ENCODE measurements at regions not wholly inside any gene's neighbourhood (a gene's known extent, or its start where the extent isn't known, plus 50 kb on each side); places are given as distances from the start of the nearest gene placed in this dataset.

DNA sequence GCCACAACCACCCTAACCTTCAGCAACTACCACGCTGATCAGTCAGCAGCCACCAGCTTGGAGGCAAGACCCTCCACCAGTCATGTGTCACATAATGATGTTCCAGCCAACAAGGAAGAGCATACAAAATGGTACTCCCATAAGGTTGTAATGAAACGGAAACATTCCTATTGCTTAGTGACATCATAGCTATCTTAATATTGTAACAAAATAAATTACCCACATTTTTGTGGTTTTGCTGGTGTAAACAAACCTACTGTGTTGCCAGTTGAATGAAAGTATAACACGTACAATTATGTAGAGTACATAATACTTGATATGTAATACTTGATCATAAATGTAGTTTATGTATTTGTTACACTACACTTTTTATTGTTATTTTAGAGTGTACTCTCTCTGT is 1363.2 kb upstream of the ADGRL4 start:
- H3K27ac ChIP-seq (ENCODE audit: low read depth, low read length): no peak overlapping the region
- no peaks in the 10 kb centered on the region for H3K27me3 ChIP-seq (ENCODE audit: control insufficient read depth in 1 of 2, insufficient read depth in 2 of 2, low read length in 2 of 2)
- no peaks in the 10 kb centered on the region for H3K4me1 ChIP-seq (ENCODE audit: control insufficient read depth in 1 of 2, insufficient read depth in 2 of 2, low read length in 2 of 2)
- no peak overlapping the region for H3K4me3 ChIP-seq (ENCODE audit: low read depth in 1 of 2, low read length in 2 of 2)
- H3K9ac ChIP-seq (ENCODE audit: low read depth in 1 of 2, low read length in 2 of 2): no peak overlapping the region
- H3K9me3 ChIP-seq (ENCODE audit: control insufficient read depth in 1 of 2, low read length in 2 of 2): no peaks in the 10 kb centered on the region
- no peaks in the 10 kb centered on the region for H3K36me3 ChIP-seq (ENCODE audit: control insufficient read depth in 1 of 2, insufficient read depth in 2 of 2, low read length in 2 of 2)

DNA sequence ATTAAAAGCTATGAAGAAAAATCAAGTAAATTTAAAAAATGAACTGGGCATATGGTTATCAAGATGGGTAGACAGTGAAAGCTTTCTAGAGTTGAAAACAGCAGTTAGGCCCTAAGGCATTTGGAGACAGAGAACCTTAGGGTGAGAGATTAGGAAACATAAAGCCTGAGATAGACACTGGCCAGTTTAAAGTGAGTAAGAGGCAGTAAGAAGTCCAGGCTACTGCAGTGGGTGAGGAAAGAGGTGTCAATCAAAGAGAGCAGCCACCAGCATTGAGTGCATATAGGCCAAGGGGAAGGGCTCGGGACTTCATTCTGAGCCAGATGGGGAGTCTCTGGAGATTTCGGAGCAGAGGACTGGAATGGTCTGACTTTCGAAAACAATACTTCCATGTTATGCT is 1360.5 kb upstream of the ADGRL4 start:
- H3K36me3 ChIP-seq (ENCODE audit: control insufficient read depth in 1 of 2, insufficient read depth in 2 of 2, low read length in 2 of 2): no peaks in the 10 kb centered on the region
- no peaks in the 10 kb centered on the region for H3K27me3 ChIP-seq (ENCODE audit: control insufficient read depth in 1 of 2, insufficient read depth in 2 of 2, low read length in 2 of 2)
- no peak overlapping the region for H3K4me3 ChIP-seq (ENCODE audit: low read depth in 1 of 2, low read length in 2 of 2)
- no peaks in the 10 kb centered on the region for H3K4me1 ChIP-seq (ENCODE audit: control insufficient read depth in 1 of 2, insufficient read depth in 2 of 2, low read length in 2 of 2)
- H3K27ac ChIP-seq (ENCODE audit: low read depth, low read length): no peak overlapping the region
- no peak overlapping the region for H3K9ac ChIP-seq (ENCODE audit: low read depth in 1 of 2, low read length in 2 of 2)
- no peaks in the 10 kb centered on the region for H3K9me3 ChIP-seq (ENCODE audit: control insufficient read depth in 1 of 2, low read length in 2 of 2)

DNA sequence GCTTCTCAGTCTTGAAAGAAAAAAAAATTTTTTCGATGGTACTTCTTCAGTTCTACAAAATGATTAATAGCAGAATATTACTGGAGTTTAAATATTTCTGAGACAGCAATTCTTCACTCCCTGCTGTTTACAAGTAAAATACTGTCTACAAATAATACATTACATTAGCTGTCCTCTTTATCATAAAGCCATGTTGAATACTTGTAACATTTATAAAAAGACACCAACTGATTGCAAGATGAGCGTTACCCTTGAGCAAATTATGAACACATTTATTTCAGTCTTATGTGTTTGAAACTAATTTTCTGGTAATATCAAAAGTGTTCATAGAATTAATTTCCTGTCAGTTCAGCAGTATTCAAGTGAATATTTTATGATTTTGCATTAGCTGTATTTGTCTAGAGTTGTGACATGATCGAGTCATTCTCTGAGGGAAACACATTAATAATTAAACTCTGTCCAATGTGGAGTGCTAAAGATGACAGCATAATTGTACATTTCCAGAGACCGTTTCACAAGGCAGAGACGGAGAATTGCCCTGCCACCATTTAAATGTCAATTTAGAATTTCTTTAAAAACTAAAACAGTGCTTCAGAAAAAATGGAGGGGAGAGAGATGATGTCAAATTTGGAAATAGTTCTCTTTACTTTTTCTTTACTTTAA is 1359.0 kb upstream of the ADGRL4 start:
- Histone ChIP-seq H3K36me3 (ENCODE audit: control insufficient read depth in 1 of 2, insufficient read depth in 2 of 2, low read length in 2 of 2) (no peaks in the 10 kb centered on the region), H3K27me3 (ENCODE audit: control insufficient read depth in 1 of 2, insufficient read depth in 2 of 2, low read length in 2 of 2) (no peaks in the 10 kb centered on the region), H3K4me3 (ENCODE audit: low read depth in 1 of 2, low read length in 2 of 2) (no peak overlapping the region), H3K9ac (ENCODE audit: low read depth in 1 of 2, low read length in 2 of 2) (no peak overlapping the region), H3K27ac (ENCODE audit: low read depth, low read length) (no peak overlapping the region), H3K9me3 (ENCODE audit: control insufficient read depth in 1 of 2, low read length in 2 of 2) (no peaks in the 10 kb centered on the region), H3K4me1 (ENCODE audit: control insufficient read depth in 1 of 2, insufficient read depth in 2 of 2, low read length in 2 of 2) (no peaks in the 10 kb centered on the region)

DNA sequence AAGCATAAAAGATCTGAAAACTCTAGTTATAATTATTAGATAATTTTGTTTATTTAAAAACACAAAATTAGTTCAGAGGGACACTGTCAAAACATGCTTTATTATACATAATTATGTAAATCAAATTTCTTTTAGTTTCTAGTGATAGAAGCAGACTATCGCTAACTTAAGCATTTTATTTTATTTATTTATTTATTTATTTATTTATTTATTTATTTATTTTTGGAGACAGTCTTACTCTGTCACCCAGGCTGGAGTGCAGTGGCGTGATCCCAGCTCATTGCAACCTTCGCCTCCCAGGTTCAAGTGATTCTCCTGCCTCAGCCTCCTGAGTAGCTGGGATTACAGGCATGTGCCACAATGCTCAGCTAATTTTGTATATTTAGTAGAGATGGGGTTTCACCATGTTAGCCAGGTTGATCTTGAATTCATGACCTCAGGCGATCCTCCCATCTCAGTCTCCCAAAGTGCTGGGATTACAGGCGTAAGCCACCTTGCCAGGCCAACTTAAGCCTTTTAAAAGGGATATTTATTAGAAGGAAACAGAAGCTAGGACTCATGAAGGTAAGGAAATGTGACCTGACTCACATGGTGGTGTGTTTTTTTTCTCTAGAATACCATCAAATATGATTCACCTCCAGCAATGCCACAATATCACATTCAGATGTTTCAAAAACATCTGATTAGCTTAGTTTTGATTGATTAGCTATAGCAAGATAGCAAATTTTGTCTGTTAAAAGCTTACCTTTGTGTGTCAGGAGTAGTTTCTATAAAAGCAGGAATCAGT is 1357.4 kb upstream of the ADGRL4 start:
- Histone ChIP-seq H3K4me1 (ENCODE audit: control insufficient read depth in 1 of 2, insufficient read depth in 2 of 2, low read length in 2 of 2) (no peaks in the 10 kb centered on the region), H3K9me3 (ENCODE audit: control insufficient read depth in 1 of 2, low read length in 2 of 2) (no peaks in the 10 kb centered on the region)

DNA sequence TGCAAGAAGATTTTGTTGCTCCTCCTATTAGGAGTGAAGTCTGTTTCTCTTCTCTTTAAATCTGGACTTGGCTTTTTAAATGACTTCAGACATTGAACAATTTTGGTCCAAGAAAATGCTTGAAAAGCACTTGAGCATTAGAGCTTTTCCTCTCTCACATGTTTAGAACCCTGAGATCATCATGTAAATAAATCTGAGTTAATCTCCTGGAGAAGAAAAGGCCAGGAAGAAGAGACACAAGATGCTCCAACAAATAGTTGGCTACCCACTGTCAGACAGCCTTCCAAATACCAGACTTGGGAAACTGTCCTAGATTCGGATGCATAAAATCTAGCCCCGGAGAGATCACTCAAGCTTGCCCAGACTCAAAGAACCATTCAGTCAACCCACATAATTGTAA is 1353.1 kb upstream of the ADGRL4 start:
- Histone ChIP-seq H3K9me3 (ENCODE audit: control insufficient read depth in 1 of 2, low read length in 2 of 2) (no peaks in the 10 kb centered on the region), H3K4me1 (ENCODE audit: control insufficient read depth in 1 of 2, insufficient read depth in 2 of 2, low read length in 2 of 2) (no peaks in the 10 kb centered on the region), H3K27me3 (ENCODE audit: control insufficient read depth in 1 of 2, insufficient read depth in 2 of 2, low read length in 2 of 2) (no peaks in the 10 kb centered on the region), H3K36me3 (ENCODE audit: control insufficient read depth in 1 of 2, insufficient read depth in 2 of 2, low read length in 2 of 2) (no peaks in the 10 kb centered on the region), H3K27ac (ENCODE audit: low read depth, low read length) (no peak overlapping the region), H3K9ac (ENCODE audit: low read depth in 1 of 2, low read length in 2 of 2) (no peak overlapping the region), H3K4me3 (ENCODE audit: low read depth in 1 of 2, low read length in 2 of 2) (no peak overlapping the region)

More for the DNA sequence above, 1357.4 kb upstream of the ADGRL4 start:
- Histone ChIP-seq H3K27ac (ENCODE audit: low read depth, low read length) (no peak overlapping the region), H3K4me3 (ENCODE audit: low read depth in 1 of 2, low read length in 2 of 2) (no peak overlapping the region), H3K27me3 (ENCODE audit: control insufficient read depth in 1 of 2, insufficient read depth in 2 of 2, low read length in 2 of 2) (no peaks in the 10 kb centered on the region), H3K36me3 (ENCODE audit: control insufficient read depth in 1 of 2, insufficient read depth in 2 of 2, low read length in 2 of 2) (no peaks in the 10 kb centered on the region), H3K9ac (ENCODE audit: low read depth in 1 of 2, low read length in 2 of 2) (no peak overlapping the region)

DNA sequence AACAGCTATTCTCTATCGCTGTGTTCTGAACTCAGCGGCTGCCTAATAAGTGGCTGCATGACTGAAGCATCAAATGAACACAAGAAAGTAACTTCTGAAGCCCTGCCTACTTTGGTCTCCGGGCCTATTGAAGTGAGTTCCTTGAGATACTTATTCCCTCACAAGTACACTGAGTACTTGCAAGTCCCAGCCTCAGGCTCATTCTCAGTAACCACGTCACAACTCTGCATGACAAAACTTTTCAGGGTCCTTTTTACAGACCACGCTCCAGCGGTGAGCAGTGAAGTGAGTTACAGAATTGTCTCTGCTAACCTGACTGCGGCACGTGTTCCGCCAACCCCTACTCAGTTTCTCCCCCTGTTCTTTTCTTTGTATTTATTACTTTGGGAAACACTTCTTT is 1342.7 kb upstream of the ADGRL4 start:
- H3K9ac ChIP-seq (ENCODE audit: low read depth in 1 of 2, low read length in 2 of 2): no peak overlapping the region
- no peak overlapping the region for H3K27ac ChIP-seq (ENCODE audit: low read depth, low read length)
- no peaks in the 10 kb centered on the region for H3K27me3 ChIP-seq (ENCODE audit: control insufficient read depth in 1 of 2, insufficient read depth in 2 of 2, low read length in 2 of 2)
- H3K4me1 ChIP-seq (ENCODE audit: control insufficient read depth in 1 of 2, insufficient read depth in 2 of 2, low read length in 2 of 2): no peaks in the 10 kb centered on the region
- no peaks in the 10 kb centered on the region for H3K9me3 ChIP-seq (ENCODE audit: control insufficient read depth in 1 of 2, low read length in 2 of 2)
- H3K4me3 ChIP-seq (ENCODE audit: low read depth in 1 of 2, low read length in 2 of 2): no peak overlapping the region
- no peaks in the 10 kb centered on the region for H3K36me3 ChIP-seq (ENCODE audit: control insufficient read depth in 1 of 2, insufficient read depth in 2 of 2, low read length in 2 of 2)

DNA sequence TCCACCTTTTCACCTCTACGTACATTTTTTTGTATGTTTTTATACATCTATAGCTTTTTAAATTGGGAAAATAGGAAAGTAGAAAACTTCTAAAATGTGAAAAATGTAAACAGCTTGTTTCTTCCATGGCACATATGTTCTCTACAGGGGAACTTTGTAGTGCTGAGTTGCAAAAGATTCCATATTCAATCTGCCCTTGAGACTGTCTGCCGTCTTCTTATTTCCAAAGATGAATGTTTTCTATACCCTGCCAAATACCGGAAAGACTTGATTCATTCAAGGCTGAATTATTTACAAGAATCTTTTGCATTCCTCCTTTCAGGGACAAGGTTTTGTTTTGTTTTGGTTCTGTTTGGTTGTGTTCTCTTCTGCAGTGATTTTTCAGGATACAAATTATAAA is 1334.5 kb upstream of the ADGRL4 start:
- Histone ChIP-seq H3K9me3 (ENCODE audit: control insufficient read depth in 1 of 2, low read length in 2 of 2) (no peaks in the 10 kb centered on the region), H3K9ac (ENCODE audit: low read depth in 1 of 2, low read length in 2 of 2) (no peak overlapping the region), H3K36me3 (ENCODE audit: control insufficient read depth in 1 of 2, insufficient read depth in 2 of 2, low read length in 2 of 2) (no peaks in the 10 kb centered on the region), H3K4me1 (ENCODE audit: control insufficient read depth in 1 of 2, insufficient read depth in 2 of 2, low read length in 2 of 2) (no peaks in the 10 kb centered on the region), H3K4me3 (ENCODE audit: low read depth in 1 of 2, low read length in 2 of 2) (no peak overlapping the region), H3K27me3 (ENCODE audit: control insufficient read depth in 1 of 2, insufficient read depth in 2 of 2, low read length in 2 of 2) (no peaks in the 10 kb centered on the region), H3K27ac (ENCODE audit: low read depth, low read length) (no peak overlapping the region)

DNA sequence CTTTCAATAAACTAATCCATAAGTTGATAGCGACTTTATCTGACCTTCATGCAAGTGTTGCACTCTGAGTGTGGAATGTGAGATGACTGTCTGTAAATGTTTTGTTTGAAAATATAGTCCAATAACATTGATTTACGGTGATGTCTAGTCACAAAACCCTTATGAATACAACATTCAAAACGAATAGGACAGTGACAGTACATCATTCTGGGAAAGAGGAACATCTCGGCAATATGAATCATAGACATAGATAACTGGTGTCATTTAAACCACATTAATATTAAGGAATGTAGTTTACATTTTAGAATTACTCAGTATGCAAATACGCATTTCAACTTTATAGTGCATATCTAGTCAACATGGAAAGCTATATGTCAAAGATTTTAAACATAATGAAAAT is 1311.6 kb upstream of the ADGRL4 start:
- H3K9me3 ChIP-seq (ENCODE audit: control insufficient read depth in 1 of 2, low read length in 2 of 2): peaks cover 0 to 3% of the 10 kb centered on the region in 2 donors
- H3K9ac ChIP-seq (ENCODE audit: low read depth in 1 of 2, low read length in 2 of 2): no peak overlapping the region
- H3K27me3 ChIP-seq (ENCODE audit: control insufficient read depth in 1 of 2, insufficient read depth in 2 of 2, low read length in 2 of 2): no peaks in the 10 kb centered on the region
- no peak overlapping the region for H3K27ac ChIP-seq (ENCODE audit: low read depth, low read length)
- H3K4me3 ChIP-seq (ENCODE audit: low read depth in 1 of 2, low read length in 2 of 2): no peak overlapping the region
- H3K4me1 ChIP-seq (ENCODE audit: control insufficient read depth in 1 of 2, insufficient read depth in 2 of 2, low read length in 2 of 2): no peaks in the 10 kb centered on the region
- H3K36me3 ChIP-seq (ENCODE audit: control insufficient read depth in 1 of 2, insufficient read depth in 2 of 2, low read length in 2 of 2): no peaks in the 10 kb centered on the region

DNA sequence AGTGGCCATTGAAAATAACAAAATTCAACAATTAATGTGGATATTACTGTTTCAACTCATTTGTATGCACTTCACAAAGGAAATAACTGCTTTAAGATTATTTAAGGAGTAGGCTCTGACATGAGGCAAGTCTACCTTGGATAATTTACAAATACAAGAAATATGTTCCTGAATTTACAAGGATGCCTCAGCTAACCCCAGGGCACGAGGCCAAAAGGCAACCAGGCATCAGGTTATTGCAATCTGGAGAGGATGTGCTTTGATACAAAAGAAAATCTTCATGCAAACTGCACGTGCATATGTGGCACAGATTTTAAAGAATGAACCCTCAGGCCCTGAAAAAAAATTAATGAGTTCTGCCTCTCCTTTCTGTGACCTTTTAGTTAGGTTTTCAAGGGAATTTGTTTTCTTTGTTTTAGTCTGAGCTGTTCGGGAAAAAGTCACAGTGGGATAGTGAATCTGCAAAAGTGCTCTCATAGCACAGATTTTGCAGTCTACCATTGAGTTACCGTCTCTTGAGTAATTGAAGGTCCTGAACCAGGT is 1304.2 kb upstream of the ADGRL4 start:
- no peaks in the 10 kb centered on the region for H3K4me1 ChIP-seq (ENCODE audit: control insufficient read depth in 1 of 2, insufficient read depth in 2 of 2, low read length in 2 of 2)
- no peaks in the 10 kb centered on the region for H3K9me3 ChIP-seq (ENCODE audit: control insufficient read depth in 1 of 2, low read length in 2 of 2)
- no peak overlapping the region for H3K27ac ChIP-seq (ENCODE audit: low read depth, low read length)
- H3K36me3 ChIP-seq (ENCODE audit: control insufficient read depth in 1 of 2, insufficient read depth in 2 of 2, low read length in 2 of 2): no peaks in the 10 kb centered on the region
- no peak overlapping the region for H3K4me3 ChIP-seq (ENCODE audit: low read depth in 1 of 2, low read length in 2 of 2)
- H3K27me3 ChIP-seq (ENCODE audit: control insufficient read depth in 1 of 2, insufficient read depth in 2 of 2, low read length in 2 of 2): no peaks in the 10 kb centered on the region
- H3K9ac ChIP-seq (ENCODE audit: low read depth in 1 of 2, low read length in 2 of 2): no peak overlapping the region

DNA sequence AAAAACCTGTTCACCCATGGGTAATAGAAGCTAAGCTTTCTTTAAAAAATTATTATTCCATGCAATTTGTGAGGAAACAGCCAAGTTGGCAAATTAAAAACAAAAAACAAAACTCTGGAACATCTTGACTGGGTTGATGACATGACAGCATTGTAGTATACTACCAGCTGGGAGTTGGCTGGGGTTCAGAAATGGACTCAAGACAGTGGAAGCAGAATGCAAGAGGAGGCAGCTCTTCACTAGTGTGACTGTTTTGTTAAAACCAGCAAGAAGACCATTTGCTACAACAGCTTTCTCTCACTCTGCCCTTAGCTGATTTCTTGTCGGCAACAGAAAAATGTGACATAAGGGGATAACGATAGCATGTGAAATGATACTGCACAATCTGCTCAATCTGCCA is 1298.9 kb upstream of the ADGRL4 start:
- Histone ChIP-seq H3K27me3 (ENCODE audit: control insufficient read depth in 1 of 2, insufficient read depth in 2 of 2, low read length in 2 of 2) (no peaks in the 10 kb centered on the region), H3K4me1 (ENCODE audit: control insufficient read depth in 1 of 2, insufficient read depth in 2 of 2, low read length in 2 of 2) (no peaks in the 10 kb centered on the region), H3K4me3 (ENCODE audit: low read depth in 1 of 2, low read length in 2 of 2) (no peak overlapping the region), H3K9me3 (ENCODE audit: control insufficient read depth in 1 of 2, low read length in 2 of 2) (no peaks in the 10 kb centered on the region), H3K9ac (ENCODE audit: low read depth in 1 of 2, low read length in 2 of 2) (no peak overlapping the region), H3K27ac (ENCODE audit: low read depth, low read length) (no peak overlapping the region), H3K36me3 (ENCODE audit: control insufficient read depth in 1 of 2, insufficient read depth in 2 of 2, low read length in 2 of 2) (no peaks in the 10 kb centered on the region)
